Mesothelial cell of epicardium (in vitro differentiated cells): ENCODE measurements at regions not wholly inside any gene's neighbourhood (a gene's known extent, or its start where the extent isn't known, plus 50 kb on each side); places are given as distances from the start of the nearest gene placed in this dataset.

Experiments used
- DNase-seq, 2 experiments: peaks; one replicate each; pipeline ENCODE4 v3.0.0; 2021; ENCODE audit warnings: low spot score in 2 of 2; ENCODE audit not compliant: unreplicated experiment in 2 of 2
- H3K27ac Mint-ChIP-seq: 2 replicates; pipeline ENCODE4 v1.8.0; 2021; ENCODE audit warnings: mixed read lengths
- H3K27me3 Mint-ChIP-seq: 2 replicates; pipeline ENCODE4 v1.8.0; 2021; ENCODE audit warnings: low read depth, mixed read lengths
- H3K36me3 Mint-ChIP-seq: 2 replicates; pipeline ENCODE4 v1.8.0; 2021; ENCODE audit warnings: mixed read lengths
- H3K4me1 Mint-ChIP-seq: 2 replicates; pipeline ENCODE4 v1.8.0; 2021; ENCODE audit warnings: mixed read lengths
- H3K4me3 Mint-ChIP-seq: 2 replicates; pipeline ENCODE4 v1.8.0; 2021; ENCODE audit warnings: mild to moderate bottlenecking, moderate library complexity, mixed read lengths
- H3K9me3 Mint-ChIP-seq: 2 replicates; pipeline ENCODE4 v1.8.0; 2021; ENCODE audit warnings: mixed read lengths
- TF ChIP-seq, protein P1 (sequence below): fragments of 200-600 bp; sonication (generic); IDR thresholded peaks from one replicate; pipeline ENCODE4 v1.5.0; 2021; ENCODE audit warnings: antibody characterized with exemption; ENCODE audit not compliant: unreplicated experiment

DNA sequence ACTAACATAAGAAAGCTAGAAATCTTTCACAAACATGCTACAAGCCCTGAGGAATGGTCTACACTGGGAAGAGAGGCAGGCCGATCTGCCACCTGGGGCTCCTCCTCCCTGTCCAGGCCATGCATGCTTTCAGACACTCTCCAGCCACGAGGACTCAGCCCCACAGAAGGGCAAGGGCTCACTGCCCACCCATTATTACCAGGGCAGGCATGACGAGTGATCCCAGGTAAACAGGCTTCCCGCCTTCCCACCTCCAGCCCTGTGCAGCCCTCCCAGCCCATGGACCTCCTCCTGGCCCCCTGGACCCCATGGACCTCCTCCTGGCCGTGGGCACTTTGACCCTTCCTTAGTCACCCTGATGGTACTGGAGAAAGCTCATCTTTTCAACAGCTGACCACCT, 75.8 kb upstream of the TEX51 start:
- no peak overlapping the region for H3K4me3 Mint-ChIP-seq
- TF ChIP-seq, protein P1, sequence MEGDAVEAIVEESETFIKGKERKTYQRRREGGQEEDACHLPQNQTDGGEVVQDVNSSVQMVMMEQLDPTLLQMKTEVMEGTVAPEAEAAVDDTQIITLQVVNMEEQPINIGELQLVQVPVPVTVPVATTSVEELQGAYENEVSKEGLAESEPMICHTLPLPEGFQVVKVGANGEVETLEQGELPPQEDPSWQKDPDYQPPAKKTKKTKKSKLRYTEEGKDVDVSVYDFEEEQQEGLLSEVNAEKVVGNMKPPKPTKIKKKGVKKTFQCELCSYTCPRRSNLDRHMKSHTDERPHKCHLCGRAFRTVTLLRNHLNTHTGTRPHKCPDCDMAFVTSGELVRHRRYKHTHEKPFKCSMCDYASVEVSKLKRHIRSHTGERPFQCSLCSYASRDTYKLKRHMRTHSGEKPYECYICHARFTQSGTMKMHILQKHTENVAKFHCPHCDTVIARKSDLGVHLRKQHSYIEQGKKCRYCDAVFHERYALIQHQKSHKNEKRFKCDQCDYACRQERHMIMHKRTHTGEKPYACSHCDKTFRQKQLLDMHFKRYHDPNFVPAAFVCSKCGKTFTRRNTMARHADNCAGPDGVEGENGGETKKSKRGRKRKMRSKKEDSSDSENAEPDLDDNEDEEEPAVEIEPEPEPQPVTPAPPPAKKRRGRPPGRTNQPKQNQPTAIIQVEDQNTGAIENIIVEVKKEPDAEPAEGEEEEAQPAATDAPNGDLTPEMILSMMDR: no peak
- no peak overlapping the region for H3K27ac Mint-ChIP-seq
- H3K27me3 Mint-ChIP-seq: peaks cover 4% of the 10 kb centered on the region
- H3K4me1 Mint-ChIP-seq: no peaks in the 10 kb centered on the region
- DNase-seq: no peak
- H3K9me3 Mint-ChIP-seq: peaks cover 7% of the 10 kb centered on the region
- no peaks in the 10 kb centered on the region for H3K36me3 Mint-ChIP-seq

DNA sequence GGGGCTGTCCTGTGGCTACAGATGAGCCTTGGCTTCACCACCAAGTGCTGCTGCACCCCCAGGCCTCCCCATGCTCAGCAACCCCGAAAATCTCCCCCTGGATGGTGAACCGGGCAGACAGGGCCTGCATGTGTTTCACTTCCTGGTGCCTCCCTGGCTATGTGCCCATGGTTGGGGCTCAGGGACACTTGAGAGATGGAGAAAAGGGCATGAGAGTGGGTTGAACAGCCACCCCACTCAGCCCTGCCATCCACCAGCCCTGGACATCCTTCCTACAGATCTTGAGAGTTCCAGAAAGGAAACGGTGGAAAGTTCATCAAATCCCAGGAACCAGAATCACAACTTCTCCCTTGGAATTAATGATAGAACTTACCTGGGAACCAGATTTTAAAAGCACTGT, 74.7 kb upstream of the TEX51 start:
- no peaks in the 10 kb centered on the region for H3K9me3 Mint-ChIP-seq

DNA sequence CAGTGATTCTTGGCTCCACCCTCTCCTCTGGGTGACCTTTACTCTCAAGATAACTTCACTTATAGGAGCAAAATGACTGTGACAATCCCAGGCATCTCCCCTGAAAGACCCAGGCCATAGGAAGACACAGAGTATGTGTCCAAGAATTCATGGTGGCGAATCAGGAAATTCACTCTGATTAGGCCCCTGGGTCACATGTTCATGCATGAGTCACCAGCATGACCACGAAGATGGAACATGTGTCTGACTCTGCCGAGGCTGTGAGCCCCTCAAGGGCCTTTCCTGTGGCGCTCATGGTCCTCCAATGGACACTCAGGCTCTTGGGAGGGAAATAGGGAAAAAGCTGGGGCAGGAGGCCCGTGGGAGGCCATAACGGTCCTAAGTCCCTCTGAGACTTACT, 74.0 kb upstream of the TEX51 start:
- H3K9me3 Mint-ChIP-seq: no peaks in the 10 kb centered on the region
- peaks cover 7% of the 10 kb centered on the region for H3K27me3 Mint-ChIP-seq
- H3K4me1 Mint-ChIP-seq: no peaks in the 10 kb centered on the region
- H3K27ac Mint-ChIP-seq: no peak overlapping the region
- no peaks in the 10 kb centered on the region for H3K36me3 Mint-ChIP-seq
- TF ChIP-seq, protein P1: no peak
- no peak overlapping the region for H3K4me3 Mint-ChIP-seq
- no peak for DNase-seq

More for the DNA sequence above, 74.7 kb upstream of the TEX51 start:
- no peak overlapping the region for H3K27ac Mint-ChIP-seq
- TF ChIP-seq, protein P1: no peak
- peaks cover 5% of the 10 kb centered on the region for H3K27me3 Mint-ChIP-seq
- H3K36me3 Mint-ChIP-seq: no peaks in the 10 kb centered on the region
- DNase-seq: no peak
- no peaks in the 10 kb centered on the region for H3K4me1 Mint-ChIP-seq
- H3K4me3 Mint-ChIP-seq: no peak overlapping the region

DNA sequence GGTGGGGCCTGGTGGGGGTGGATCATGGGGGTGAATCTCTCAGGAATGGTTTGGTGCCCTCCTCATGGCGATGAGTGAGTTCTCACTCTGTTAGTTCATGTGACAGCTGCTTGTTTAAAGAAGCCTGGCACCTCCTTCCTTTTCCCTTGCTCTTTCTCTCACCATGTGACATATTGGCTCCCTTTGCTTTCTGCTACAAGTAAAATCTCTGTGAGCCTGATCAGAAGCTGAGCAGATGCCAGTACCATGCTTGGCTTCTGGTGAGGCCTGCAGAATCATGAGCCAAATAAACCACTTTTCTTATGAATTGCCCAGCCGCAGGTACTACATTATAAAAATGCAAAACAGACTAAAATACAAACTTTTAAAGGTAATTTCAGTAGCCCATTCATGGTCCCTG, 73.4 kb upstream of the TEX51 start:
- Mint-ChIP-seq H3K4me3 (no peak overlapping the region), H3K27me3 (peaks cover 9% of the 10 kb centered on the region), H3K4me1 (no peaks in the 10 kb centered on the region)

DNA sequence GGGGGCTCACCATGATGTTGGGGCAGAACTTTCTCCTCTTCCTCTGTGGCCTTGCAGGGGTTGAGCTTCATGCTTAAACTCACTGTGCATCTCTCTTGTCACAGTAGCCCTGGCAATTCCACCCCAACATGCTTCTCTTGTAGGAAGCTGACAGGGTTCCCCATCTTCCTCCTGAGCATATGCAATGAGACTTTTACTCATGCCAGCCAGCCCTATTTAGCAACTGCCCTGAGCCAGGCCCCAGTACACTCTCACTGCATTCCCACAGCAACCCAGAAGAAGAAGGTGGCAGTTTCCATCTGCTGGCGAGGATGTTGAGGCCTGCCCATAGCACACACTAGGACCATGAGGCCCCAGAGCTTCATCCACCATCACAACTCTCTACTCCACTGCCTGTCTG, 72.2 kb upstream of the TEX51 start:
- H3K4me3 Mint-ChIP-seq: no peak overlapping the region
- peaks cover 7% of the 10 kb centered on the region for H3K27me3 Mint-ChIP-seq
- no peaks in the 10 kb centered on the region for H3K4me1 Mint-ChIP-seq
- H3K36me3 Mint-ChIP-seq: no peaks in the 10 kb centered on the region
- no peaks in the 10 kb centered on the region for H3K9me3 Mint-ChIP-seq
- TF ChIP-seq, protein P1: no peak
- DNase-seq: no peak
- no peak overlapping the region for H3K27ac Mint-ChIP-seq

More for the DNA sequence above, 73.4 kb upstream of the TEX51 start:
- Mint-ChIP-seq H3K36me3 (no peaks in the 10 kb centered on the region), H3K9me3 (no peaks in the 10 kb centered on the region), H3K27ac (no peak overlapping the region)
- DNase-seq: no peak
- TF ChIP-seq, protein P1: no peak

DNA sequence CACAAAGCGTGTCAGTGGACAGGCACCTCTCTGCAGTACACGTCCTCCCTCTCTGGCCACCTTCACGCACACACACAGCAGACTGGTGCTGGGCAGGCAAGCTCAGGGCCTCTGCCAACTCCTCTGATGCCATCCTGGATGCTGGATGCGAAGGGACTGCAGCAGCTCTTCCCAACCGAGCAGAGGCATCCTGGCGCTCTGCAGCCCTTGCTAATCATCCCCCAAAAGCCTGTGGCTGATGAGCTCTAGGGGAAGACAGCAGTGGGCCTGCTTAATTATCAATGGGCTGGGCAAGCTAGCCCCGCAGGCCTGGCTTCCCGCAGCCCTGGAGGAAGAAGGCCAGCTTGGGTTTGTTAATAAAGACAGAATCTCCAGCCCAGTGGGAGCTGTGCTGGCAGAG, 71.3 kb upstream of the TEX51 start:
- DNase-seq: no peak
- H3K27ac Mint-ChIP-seq: no peak overlapping the region
- H3K36me3 Mint-ChIP-seq: no peaks in the 10 kb centered on the region
- no peaks in the 10 kb centered on the region for H3K4me1 Mint-ChIP-seq
- no peaks in the 10 kb centered on the region for H3K9me3 Mint-ChIP-seq
- TF ChIP-seq, protein P1: no peak
- H3K4me3 Mint-ChIP-seq: no peak overlapping the region
- H3K27me3 Mint-ChIP-seq: peaks cover 7% of the 10 kb centered on the region
